ENCODE measurements at regions not wholly inside any gene's neighbourhood (a gene's known extent, or its start where the extent isn't known, plus 50 kb on each side); places are given as distances from the start of the nearest gene placed in this dataset.

DNA sequence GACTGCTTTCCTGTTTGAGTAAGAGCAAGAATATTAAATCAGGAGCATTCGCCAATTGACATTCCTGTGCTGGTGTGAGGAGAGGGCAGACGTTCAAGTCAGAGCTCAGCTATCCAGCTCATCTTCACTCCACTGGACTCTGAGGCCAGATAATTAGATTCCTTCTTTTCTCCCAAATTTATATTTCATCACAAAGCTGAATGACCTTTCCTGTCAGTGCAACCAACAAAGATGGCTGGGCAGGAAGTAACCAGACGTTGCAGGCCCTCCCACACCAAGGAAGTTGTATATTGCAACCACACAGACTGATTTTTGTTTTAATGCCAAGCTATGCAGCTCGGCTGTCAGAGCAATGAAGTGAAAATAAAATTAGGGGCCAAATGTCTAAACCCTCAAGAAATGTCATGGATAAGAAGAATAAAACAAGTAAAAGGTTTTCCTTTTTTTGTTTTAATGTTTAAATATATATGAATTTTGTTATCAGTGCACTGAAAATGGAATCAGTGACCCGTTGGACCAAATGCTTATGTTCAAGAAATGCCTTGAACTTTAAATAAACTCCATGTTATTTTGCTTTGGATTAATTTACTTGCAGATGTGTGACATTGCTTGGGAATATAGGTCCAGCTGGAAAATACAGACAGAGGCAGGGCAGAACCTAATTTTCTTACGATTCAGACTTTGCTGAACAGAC is 578.9 kb upstream of the FAT1 start:
- H3K9me3 ChIP-seq (ENCODE audit: control insufficient read depth, low read depth, low read length), result no peaks in the 10 kb centered on the region
- FAIRE-seq, result no peak
- H3K4me3 ChIP-seq (ENCODE audit: control insufficient read depth in 2 of 3, extremely low read depth in 1 of 3, insufficient read depth in 2 of 3, low read depth in 1 of 3, low read length in 3 of 3), result no peak overlapping the region
- H2AFZ ChIP-seq (ENCODE audit: control insufficient read depth, low read length), result peak overlapping the region; percentile 61
- dilution Hi-C loops (cut with MboI; ENCODE audit: extremely low pct_ligation_motif_present, low sequenced_read_pairs), result no loop called here
- no peaks in the 10 kb centered on the region for H4K20me1 ChIP-seq (ENCODE audit: control insufficient read depth, extremely low read depth, insufficient read depth, low read length)
- H3K4me1 ChIP-seq (ENCODE audit: control insufficient read depth, extremely low read depth, insufficient read depth, low read length), result peaks cover 12% of the 10 kb centered on the region
- no peak for DNase-seq (ENCODE audit: low read depth, low spot score)
- no peaks in the 10 kb centered on the region for H3K79me2 ChIP-seq (ENCODE audit: control insufficient read depth, insufficient read depth, low read length)
- H3K36me3 ChIP-seq (ENCODE audit: control insufficient read depth in 2 of 2, extremely low read depth in 1 of 2, insufficient read depth in 2 of 2, low read length in 2 of 2), result no peaks in the 10 kb centered on the region
- no peak overlapping the region for H3K4me2 ChIP-seq (ENCODE audit: control insufficient read depth, extremely low read depth, insufficient read depth, low read depth, low read length)
- no peak for TF ChIP-seq EZH2 (IDR thresholded peaks at IDR 0.05; ENCODE audit: low read length)
- TF ChIP-seq, protein P1, sequence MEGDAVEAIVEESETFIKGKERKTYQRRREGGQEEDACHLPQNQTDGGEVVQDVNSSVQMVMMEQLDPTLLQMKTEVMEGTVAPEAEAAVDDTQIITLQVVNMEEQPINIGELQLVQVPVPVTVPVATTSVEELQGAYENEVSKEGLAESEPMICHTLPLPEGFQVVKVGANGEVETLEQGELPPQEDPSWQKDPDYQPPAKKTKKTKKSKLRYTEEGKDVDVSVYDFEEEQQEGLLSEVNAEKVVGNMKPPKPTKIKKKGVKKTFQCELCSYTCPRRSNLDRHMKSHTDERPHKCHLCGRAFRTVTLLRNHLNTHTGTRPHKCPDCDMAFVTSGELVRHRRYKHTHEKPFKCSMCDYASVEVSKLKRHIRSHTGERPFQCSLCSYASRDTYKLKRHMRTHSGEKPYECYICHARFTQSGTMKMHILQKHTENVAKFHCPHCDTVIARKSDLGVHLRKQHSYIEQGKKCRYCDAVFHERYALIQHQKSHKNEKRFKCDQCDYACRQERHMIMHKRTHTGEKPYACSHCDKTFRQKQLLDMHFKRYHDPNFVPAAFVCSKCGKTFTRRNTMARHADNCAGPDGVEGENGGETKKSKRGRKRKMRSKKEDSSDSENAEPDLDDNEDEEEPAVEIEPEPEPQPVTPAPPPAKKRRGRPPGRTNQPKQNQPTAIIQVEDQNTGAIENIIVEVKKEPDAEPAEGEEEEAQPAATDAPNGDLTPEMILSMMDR (optimal IDR thresholded peaks at IDR 0.05 in 1 of 3, IDR thresholded peaks at IDR 0.05 in 1 of 3, conservative IDR thresholded peaks at IDR 0.05 in 1 of 3; ENCODE audit: extremely low read depth in 1 of 3, insufficient read depth in 2 of 3, low read length in 3 of 3), result no peak
- H3K27me3 ChIP-seq (ENCODE audit: control insufficient read depth, extremely low read depth, insufficient read depth, low read length), result no peaks in the 10 kb centered on the region
- H3K27ac ChIP-seq (ENCODE audit: control insufficient read depth, insufficient read depth, low read length), result no peak overlapping the region
- no peak overlapping the region for H3K9ac ChIP-seq (ENCODE audit: control insufficient read depth, extremely low read depth, insufficient read depth, low read length)
- H3K9me1 ChIP-seq (ENCODE audit: control insufficient read depth, extremely low read depth, insufficient read depth, low read length), result no peaks in the 10 kb centered on the region

DNA sequence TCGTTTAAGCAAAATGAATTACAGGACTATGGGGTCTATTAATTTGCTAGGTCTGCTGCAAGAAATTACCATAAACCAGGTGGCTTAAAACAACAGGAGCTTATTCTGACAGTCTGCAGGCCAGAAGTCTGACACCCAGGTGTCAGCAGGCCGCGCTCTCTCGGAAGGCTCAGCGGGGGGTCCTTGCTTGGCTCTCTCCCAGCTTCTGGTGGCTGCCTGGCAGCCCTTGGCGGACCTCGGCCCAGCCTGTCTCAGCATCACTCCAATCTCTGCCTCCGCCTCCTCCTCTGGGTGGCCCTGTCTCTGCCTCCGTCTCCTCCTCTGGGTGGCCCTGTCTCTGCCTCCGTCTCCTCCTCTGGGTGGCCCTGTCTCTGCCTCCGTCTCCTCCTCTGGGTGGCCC is 580.5 kb upstream of the FAT1 start:
- Histone ChIP-seq H3K4me2 (ENCODE audit: control insufficient read depth, extremely low read depth, insufficient read depth, low read depth, low read length) (no peak overlapping the region), H3K4me1 (ENCODE audit: control insufficient read depth, extremely low read depth, insufficient read depth, low read length) (peaks cover 22% of the 10 kb centered on the region), H3K27ac (ENCODE audit: control insufficient read depth, insufficient read depth, low read length) (no peak overlapping the region), H3K9me3 (ENCODE audit: control insufficient read depth, low read depth, low read length) (no peaks in the 10 kb centered on the region), H3K4me3 (ENCODE audit: control insufficient read depth in 2 of 3, extremely low read depth in 1 of 3, insufficient read depth in 2 of 3, low read depth in 1 of 3, low read length in 3 of 3) (no peak overlapping the region), H3K9ac (ENCODE audit: control insufficient read depth, extremely low read depth, insufficient read depth, low read length) (no peak overlapping the region), H3K79me2 (ENCODE audit: control insufficient read depth, insufficient read depth, low read length) (no peaks in the 10 kb centered on the region), H3K27me3 (ENCODE audit: control insufficient read depth, extremely low read depth, insufficient read depth, low read length) (no peaks in the 10 kb centered on the region), H4K20me1 (ENCODE audit: control insufficient read depth, extremely low read depth, insufficient read depth, low read length) (no peaks in the 10 kb centered on the region), H2AFZ (ENCODE audit: control insufficient read depth, low read length) (no peak overlapping the region), H3K9me1 (ENCODE audit: control insufficient read depth, extremely low read depth, insufficient read depth, low read length) (no peaks in the 10 kb centered on the region), H3K36me3 (ENCODE audit: control insufficient read depth in 2 of 2, extremely low read depth in 1 of 2, insufficient read depth in 2 of 2, low read length in 2 of 2) (no peaks in the 10 kb centered on the region)
- no peak for DNase-seq (ENCODE audit: low read depth, low spot score)
- no peak for FAIRE-seq
- dilution Hi-C loops (cut with MboI; ENCODE audit: extremely low pct_ligation_motif_present, low sequenced_read_pairs), result no loop called here
- no peak for TF ChIP-seq EZH2 (IDR thresholded peaks at IDR 0.05; ENCODE audit: low read length)
- TF ChIP-seq, protein P1 (optimal IDR thresholded peaks at IDR 0.05 in 1 of 3, IDR thresholded peaks at IDR 0.05 in 1 of 3, conservative IDR thresholded peaks at IDR 0.05 in 1 of 3; ENCODE audit: extremely low read depth in 1 of 3, insufficient read depth in 2 of 3, low read length in 3 of 3), result no peak
